NT2/D1 (cell line): ENCODE measurements at regions not wholly inside any gene's neighbourhood (a gene's known extent, or its start where the extent isn't known, plus 50 kb on each side); places are given as distances from the start of the nearest gene placed in this dataset.

Experiments
- SUZ12 ChIP-seq: IDR thresholded peaks from 2 replicates; pipeline ENCODE4 v1.6.1; 2011; ENCODE audit not compliant: insufficient read length, insufficient read depth; ENCODE audit errors: extremely low read depth
- YY1 ChIP-seq: IDR thresholded peaks from 2 replicates; pipeline ENCODE4 v1.6.1; 2011; ENCODE audit not compliant: insufficient read length, insufficient read depth
- ZNF274 ChIP-seq: IDR thresholded peaks from 2 replicates; pipeline ENCODE4 v1.6.1; 2011; ENCODE audit warnings: mild to moderate bottlenecking, low read depth, low read length

GRCh38 chr1:47550929-47551328, 113.1 kb downstream of the FOXD2 start:
- no peak for TF ChIP-seq YY1
- TF ChIP-seq ZNF274 = no peak
- no peak for TF ChIP-seq SUZ12
